Non-pigmented ciliary epithelial cell (primary cell): ENCODE measurements at regions not wholly inside any gene's neighbourhood (a gene's known extent, or its start where the extent isn't known, plus 50 kb on each side); places are given as distances from the start of the nearest gene placed in this dataset.

Source experiments
- DNase-seq: peaks from one replicate; pipeline ENCODE4 v3.0.0-alpha.2; 2010; ENCODE audit warnings: low read depth

GRCh38 chr9:97747201-97747965 is 50.2 kb upstream of the XPA start:
- DNase-seq, result no peak

DNA sequence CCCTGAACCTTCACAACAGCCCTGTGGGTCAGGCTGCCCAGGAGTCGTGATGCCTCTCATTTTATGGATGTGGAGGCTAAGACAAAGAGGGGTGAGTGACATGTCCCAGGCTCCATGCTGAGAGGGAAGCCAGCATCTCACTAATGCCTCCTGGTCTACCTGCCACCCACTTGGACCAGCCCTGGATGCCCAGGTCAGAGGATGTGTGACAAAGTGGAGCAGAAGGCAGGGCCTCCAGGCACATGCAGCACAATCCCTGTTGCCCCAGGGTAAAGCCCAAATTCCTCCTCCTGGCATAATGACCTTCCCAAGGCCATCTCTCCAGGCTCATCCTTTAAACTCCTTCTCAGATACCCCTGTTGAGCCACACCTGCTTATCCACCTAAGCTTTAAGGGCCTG is 51.4 kb upstream of the XPA start:
- DNase-seq, result no peak

DNA sequence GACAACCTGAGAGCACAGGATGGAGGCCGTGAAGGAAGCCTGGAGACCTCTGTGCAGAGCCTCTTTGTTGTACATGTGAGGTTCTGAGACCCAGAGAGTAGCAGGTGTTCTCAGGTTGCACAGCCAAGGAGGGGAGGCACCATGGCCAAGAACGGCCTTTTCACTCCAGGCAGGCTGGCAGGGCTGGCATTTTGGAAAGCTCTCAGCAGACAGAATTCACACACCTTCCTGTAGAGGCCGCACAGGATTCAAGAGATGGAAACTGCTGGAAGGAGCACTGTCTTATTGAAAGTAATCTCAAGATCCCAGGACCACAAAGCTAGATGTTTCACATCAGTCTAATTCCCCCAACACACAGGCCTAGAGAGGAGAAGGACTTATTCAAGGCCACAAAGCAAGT is 52.8 kb upstream of the XPA start:
- DNase-seq, result no peak

- DNase-seq, result no peak
Measured at GRCh38 chr9:97751531-97751930, 54.4 kb upstream of the XPA start.

DNA sequence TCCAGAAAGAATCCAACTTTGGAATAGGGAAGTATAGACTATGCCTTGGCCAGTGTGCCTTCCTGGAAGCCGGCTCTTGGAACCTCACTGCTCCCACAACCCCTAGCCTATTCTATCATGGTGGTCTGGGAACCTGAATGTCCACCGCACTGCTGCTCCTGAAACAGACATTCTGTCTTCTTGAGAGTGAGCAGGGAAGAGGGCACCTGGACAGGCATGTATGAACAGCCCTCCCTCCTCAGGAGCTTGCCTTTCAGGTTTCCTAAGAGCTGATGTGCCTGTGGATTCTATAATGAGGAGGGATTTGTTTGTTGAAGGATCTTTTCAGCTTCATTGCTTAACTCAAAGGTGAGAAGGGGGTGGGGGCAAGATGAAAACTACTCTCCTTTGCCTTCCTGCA is 55.1 kb upstream of the XPA start:
- no peak for DNase-seq

GRCh38 chr9:97753364-97753763 is 56.2 kb upstream of the XPA start:
- DNase-seq, result no peak

DNA sequence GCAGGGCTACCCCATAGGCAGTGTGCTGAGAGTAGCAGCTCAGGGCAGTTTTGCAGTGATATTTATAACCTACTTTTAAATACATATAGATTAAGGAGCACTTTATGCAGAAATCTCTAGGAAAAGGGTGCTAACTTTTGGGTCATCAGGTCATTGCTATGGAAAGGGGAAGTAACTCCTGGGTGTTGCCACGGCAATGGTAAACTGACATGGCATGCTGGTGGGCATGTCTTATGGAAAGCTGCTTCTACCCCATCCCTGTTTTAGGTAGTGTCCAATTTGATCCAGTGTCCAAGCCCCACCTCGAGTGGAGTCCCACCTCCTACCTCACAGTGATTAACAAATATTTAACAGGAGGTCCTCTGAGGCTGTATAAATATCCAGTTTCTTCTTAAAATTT is 56.8 kb upstream of the XPA start:
- no peak for DNase-seq

DNA sequence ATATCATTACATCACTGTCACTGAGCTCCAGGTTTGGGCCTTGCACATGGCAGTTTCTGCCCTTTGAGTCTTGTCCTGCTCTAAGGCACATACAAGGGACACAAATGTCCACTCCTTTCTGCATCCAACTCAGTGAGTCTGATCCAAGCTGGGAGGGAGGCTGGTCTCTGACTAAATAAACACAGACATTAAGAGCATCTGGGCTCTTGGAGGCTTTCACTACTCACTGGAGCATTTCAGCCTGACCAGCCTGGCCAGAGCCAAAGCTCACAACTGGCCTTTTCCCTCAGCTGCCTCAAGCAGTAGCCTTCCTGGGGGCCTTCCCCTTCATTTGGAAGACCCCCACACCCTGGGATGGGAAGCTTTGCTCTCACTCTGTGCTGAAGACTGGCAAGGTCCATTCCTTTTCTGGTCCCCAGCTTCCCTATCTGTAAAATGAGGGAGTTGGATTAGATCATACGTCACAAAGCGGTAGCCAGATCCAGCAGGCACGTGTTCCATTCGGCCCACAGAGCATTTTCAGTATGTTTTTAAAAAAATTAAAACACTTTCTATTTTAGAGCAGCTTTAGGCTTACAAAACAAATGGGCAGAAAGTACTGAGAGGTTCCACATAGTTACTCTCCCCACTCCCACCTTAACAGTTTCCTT is 58.6 kb upstream of the XPA start:
- DNase-seq, result no peak

- DNase-seq, result no peak
Measured at GRCh38 chr9:97756991-97757390, 59.9 kb upstream of the XPA start.

- DNase-seq, result no peak
Measured at GRCh38 chr9:97758334-97758916, 61.3 kb upstream of the XPA start.

DNA sequence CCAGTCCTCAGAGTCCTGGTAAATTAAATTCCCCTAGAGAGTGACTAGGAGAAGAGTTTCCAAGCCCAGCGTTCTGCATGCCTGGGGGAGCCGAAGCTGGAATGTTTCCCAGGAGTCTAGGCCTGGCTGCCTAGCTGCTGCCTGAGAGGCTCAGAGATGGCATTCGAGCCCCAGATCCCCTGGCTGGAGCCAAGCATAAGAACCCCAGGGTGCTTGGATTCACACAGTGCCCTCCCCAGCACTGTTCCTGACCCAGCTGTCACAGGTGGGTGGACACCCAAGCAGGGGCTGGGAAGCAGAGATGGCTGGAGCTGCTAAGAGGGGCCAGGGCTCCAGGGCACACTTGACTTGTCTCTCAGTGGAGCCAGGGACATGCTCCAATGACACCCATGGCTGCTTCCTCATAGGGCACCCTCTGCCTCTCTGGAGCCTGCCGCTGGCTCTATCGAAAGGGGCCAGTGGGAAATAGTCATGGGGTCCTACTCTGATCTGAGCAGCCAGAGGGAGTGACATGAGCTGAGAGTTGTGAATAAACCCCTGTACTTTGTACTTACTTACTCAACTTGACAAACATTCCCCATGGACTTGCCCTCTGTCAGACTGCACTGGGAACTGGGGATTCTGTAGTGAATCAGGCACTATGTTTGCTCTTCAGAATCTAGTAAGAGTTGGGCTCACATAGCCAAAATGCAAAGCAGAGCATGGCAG is 62.6 kb upstream of the XPA start:
- no peak for DNase-seq

GRCh38 chr9:97761056-97761598 is 64.0 kb upstream of the XPA start:
- no peak for DNase-seq

GRCh38 chr9:97761879-97762278 is 64.7 kb upstream of the XPA start:
- DNase-seq, result no peak

GRCh38 chr9:97763874-97764273 is 66.7 kb upstream of the XPA start:
- no peak for DNase-seq

DNA sequence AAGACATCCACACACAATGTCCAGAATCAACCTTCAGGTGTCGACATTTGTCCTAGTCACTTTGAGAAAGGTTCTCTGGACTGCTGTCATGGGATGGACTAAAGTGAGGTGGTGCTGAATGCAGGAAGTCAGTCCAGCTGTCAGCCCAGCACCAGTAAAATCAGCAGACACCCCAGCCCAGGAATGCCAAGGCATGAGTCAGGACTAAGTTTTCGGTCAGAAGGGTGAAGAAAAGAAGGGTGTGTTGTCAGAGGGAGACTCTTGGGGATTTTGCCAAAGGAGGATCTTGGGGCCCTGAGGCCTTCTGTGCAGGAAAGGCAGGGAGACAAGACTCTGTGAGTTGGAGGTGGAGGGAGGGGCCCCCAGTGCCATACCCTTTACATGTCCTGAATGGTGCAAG is 69.0 kb upstream of the XPA start:
- no peak for DNase-seq

DNA sequence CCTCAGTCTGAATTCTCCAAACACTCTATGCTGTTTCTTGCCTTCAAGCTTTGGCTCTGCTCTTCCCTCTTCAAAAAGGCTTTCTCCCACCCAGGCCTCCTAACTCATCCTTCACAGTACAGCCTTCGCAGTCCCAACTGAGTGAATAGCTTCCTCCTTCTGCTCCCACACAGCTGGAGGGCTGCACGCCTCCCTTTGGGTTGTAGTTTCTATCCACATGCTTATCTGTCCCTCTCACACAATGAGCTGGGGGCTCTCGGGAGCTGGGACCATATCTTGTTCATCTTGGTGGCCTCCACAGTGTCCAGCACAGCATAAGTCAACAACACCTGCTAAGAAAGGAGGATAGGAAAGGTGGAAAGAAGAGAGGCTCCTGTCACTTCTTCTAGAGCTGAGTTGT is 69.5 kb upstream of the XPA start:
- DNase-seq, result no peak

DNA sequence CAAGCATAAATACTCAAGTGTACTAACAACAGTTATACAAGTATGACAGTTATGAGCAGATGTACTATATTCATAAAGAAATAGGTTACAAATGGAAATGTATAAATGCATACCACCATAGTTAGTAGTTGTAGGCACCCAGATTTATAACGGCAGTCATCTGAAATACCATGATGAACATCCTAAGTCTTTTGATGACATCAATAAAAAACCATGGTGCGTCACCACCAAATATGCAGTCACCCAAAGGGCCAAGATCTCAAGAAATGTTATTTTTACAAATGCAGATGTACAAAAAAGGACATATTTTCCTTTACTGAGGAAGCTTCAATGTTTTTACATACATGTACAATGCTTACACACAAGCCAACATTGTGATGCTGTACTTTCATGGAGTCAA is 70.8 kb upstream of the XPA start:
- no peak for DNase-seq

GRCh38 chr9:97768746-97769145 is 71.6 kb upstream of the XPA start:
- peak; percentile 22 for DNase-seq

DNA sequence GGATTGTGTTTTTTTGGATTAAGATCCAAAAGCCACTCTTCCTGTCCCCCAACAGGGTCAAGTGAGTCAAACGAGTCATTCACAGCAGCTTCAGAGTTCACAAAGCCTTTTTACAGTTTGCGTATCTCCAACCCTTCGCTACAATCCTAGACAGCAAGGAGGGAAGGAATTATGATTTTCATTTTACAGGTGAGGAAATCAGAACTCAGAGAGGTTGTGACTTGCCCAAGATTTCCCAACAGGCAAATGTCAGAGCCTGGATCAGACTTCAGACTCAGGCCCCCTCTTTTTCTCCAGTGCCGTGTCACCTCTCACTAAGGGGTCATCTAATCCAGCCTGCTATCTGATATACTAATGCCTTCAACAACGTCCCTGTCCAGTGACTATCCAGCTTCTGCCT is 72.1 kb upstream of the XPA start:
- no peak for DNase-seq

GRCh38 chr9:97770808-97771372 is 73.8 kb upstream of the XPA start:
- no peak for DNase-seq

GRCh38 chr9:97771641-97772040 is 74.5 kb upstream of the XPA start:
- no peak for DNase-seq

GRCh38 chr9:97772145-97772544 is 75.0 kb upstream of the XPA start:
- no peak for DNase-seq
